Tibial nerve (tissue), 3 donors: ENCODE measurements at regions not wholly inside any gene's neighbourhood (a gene's known extent, or its start where the extent isn't known, plus 50 kb on each side); places are given as distances from the start of the nearest gene placed in this dataset.

Source experiments
- POLR2A ChIP-seq, 2 donors: fragments of 450-650 bp; IDR thresholded peaks; one replicate each; pipeline ENCODE4 v1.6.1; 2017; ENCODE audit warnings: antibody characterized with exemption in 2 of 2, mild to moderate bottlenecking in 2 of 2, moderate library complexity in 2 of 2
- TF ChIP-seq, protein P1 (sequence below), 5 experiments: fragments of 200-600 bp in 3 of 5; fragments of 450-650 bp in 2 of 5; sonication (generic) in 3 of 5; IDR thresholded peaks; one replicate each; pipeline ENCODE4 v1.5.1; 2016 to 2019; ENCODE audit warnings: antibody characterized with exemption in 5 of 5, mild to moderate bottlenecking in 3 of 5, moderate library complexity in 2 of 5

DNA sequence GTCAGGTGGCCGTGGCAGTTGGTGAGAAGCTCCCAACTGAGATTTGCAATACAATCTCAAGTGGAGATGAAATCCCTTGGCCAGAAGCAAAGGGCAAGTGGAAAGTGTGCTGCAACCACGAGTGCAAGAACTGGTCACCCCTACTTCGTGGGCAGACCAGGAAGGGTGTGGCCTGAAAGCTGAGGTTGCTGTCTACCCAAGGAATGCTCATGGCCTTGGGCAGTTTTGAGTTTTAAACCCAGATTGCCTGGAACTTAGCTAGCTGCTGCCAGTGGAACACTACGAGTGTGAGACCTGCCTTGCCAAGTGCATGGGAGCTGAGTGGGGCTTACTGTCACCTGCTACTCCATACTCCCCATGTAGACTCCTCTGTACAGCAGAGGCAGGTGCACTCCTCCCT, 113.3 kb upstream of the FAT3 start:
- no peak for TF ChIP-seq POLR2A (IDR thresholded peaks at IDR 0.05)
- TF ChIP-seq, protein P1, sequence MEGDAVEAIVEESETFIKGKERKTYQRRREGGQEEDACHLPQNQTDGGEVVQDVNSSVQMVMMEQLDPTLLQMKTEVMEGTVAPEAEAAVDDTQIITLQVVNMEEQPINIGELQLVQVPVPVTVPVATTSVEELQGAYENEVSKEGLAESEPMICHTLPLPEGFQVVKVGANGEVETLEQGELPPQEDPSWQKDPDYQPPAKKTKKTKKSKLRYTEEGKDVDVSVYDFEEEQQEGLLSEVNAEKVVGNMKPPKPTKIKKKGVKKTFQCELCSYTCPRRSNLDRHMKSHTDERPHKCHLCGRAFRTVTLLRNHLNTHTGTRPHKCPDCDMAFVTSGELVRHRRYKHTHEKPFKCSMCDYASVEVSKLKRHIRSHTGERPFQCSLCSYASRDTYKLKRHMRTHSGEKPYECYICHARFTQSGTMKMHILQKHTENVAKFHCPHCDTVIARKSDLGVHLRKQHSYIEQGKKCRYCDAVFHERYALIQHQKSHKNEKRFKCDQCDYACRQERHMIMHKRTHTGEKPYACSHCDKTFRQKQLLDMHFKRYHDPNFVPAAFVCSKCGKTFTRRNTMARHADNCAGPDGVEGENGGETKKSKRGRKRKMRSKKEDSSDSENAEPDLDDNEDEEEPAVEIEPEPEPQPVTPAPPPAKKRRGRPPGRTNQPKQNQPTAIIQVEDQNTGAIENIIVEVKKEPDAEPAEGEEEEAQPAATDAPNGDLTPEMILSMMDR (IDR thresholded peaks at IDR 0.05) = no peak
